ENCODE measurements at regions not wholly inside any gene's neighbourhood (a gene's known extent, or its start where the extent isn't known, plus 50 kb on each side); places are given as distances from the start of the nearest gene placed in this dataset.
"Not testable (repeated sequence)": the region's sequence is repeated elsewhere in the genome, so short reads cannot be mapped to it uniquely, and the experiment has no call there.

GRCh38 chr5:72705178-72705577, 111.3 kb upstream of the TNPO1 start:
- TF ChIP-seq ZFX (IDR thresholded peaks at IDR 0.05) = no peak
- no peak for TF ChIP-seq CTCF (conservative IDR thresholded peaks at IDR 0.05)
- H3K27ac ChIP-seq = no peak overlapping the region

- H3K27ac ChIP-seq = no peak overlapping the region
- TF ChIP-seq ZFX (IDR thresholded peaks at IDR 0.05) (no peak), CTCF (conservative IDR thresholded peaks at IDR 0.05) (no peak)
These were observed 112.6 kb upstream of the TNPO1 start for GRCh38 chr5:72703876-72704275.

GRCh38 chr5:72702881-72703434, 113.5 kb upstream of the TNPO1 start:
- TF ChIP-seq ZFX (IDR thresholded peaks at IDR 0.05) = no peak
- no peak for TF ChIP-seq CTCF (conservative IDR thresholded peaks at IDR 0.05)
- no peak overlapping the region for H3K27ac ChIP-seq

- not testable (repeated sequence) for H3K27ac ChIP-seq
These were observed 114.4 kb upstream of the TNPO1 start for GRCh38 chr5:72702105-72702504.

GRCh38 chr5:72698481-72698880, 118.0 kb upstream of the TNPO1 start:
- TF ChIP-seq ZFX (IDR thresholded peaks at IDR 0.05) (no peak), CTCF (conservative IDR thresholded peaks at IDR 0.05) (no peak)
- H3K27ac ChIP-seq = no peak overlapping the region

GRCh38 chr5:72697622-72698021, 118.8 kb upstream of the TNPO1 start:
- TF ChIP-seq CTCF (conservative IDR thresholded peaks at IDR 0.05) = no peak
- no peak for TF ChIP-seq ZFX (IDR thresholded peaks at IDR 0.05)

GRCh38 chr5:72695659-72696058, 120.8 kb upstream of the TNPO1 start:
- H3K27ac ChIP-seq = no peak overlapping the region
- TF ChIP-seq CTCF (conservative IDR thresholded peaks at IDR 0.05) = no peak
- no peak for TF ChIP-seq ZFX (IDR thresholded peaks at IDR 0.05)

More at GRCh38 chr5:72697622-72698021, 118.8 kb upstream of the TNPO1 start:
- H3K27ac ChIP-seq = no peak overlapping the region

- H3K27ac ChIP-seq = no peak overlapping the region
- TF ChIP-seq CTCF (conservative IDR thresholded peaks at IDR 0.05) = no peak
- TF ChIP-seq ZFX (IDR thresholded peaks at IDR 0.05) = no peak
These were observed 121.6 kb upstream of the TNPO1 start for GRCh38 chr5:72694856-72695255.

Data from C4-2B (cell line).